Activated CD4-positive, alpha-beta T cell treated with anti-CD3 and anti-CD28 coated beads, Interleukin-2, Interleukin-6, amounts not matched to agents 100 ng/mL and 50 ng/mL, durations not matched to agents 16 hours and 8 hours (primary cell): ENCODE measurements at regions not wholly inside any gene's neighbourhood (a gene's known extent, or its start where the extent isn't known, plus 50 kb on each side); places are given as distances from the start of the nearest gene placed in this dataset.

ENCODE experiments used
- DNase-seq: peaks from one replicate; pipeline ENCODE4 v3.0.0-alpha.2; 2020

DNA sequence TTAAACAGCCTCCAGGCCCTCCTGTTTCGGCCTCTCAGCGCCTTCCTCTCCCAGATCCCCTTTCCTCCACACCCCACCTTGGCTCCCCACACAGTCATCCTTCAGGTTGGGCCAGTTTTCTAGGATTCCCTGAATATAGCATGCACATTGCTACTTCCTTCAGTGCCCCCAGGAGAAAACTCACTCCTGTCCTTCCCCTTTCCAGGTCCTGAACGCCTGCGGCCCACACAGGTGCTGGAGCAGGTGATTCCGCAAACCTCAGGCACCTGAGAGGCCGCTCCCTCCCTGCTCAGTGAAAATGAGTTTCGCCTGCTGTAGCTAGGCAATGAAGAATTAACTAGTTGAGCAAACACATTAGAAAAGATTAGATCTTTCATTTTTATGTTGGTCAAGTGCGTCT is 185.0 kb downstream of the MED10 start:
- no peak for DNase-seq

DNA sequence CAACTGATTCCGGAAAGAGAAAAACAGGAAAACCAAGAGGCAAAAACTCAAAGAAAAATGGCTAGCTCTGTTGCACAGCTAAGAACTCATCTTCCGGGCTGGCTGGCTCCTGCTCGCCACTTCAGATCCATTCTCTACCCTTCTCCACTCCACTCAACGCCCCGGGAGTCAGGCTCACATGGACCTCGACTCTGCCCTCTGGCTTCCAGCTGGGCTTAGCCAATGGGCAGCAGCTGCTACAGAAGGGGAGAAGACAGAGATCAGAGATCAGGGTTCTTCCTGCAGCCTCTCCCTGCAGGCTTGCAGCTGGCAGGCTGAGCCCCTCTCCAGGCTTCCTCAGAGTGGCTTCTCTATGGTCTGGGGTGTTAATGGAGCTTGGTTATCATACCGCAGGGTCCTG is 187.5 kb downstream of the MED10 start:
- DNase-seq, result no peak

DNA sequence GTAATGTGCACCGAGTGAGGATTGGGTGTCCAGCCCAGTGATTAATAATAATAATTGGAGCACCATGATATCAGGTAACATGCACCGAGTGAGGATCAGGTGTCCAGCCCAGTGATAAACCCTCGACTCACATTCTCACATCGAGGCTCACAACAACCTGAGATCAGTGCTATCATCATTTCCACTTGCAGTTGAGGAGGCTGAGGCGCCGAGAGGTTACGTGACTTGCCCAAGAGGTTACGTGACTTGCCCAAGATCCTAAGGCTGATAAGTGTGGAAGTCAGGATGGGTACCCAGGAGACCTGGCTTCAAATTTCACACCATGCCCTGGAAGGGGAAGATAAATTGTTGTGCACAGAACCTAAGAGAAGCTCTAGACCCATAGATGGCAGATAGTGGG is 189.4 kb downstream of the MED10 start:
- DNase-seq, result no peak

DNA sequence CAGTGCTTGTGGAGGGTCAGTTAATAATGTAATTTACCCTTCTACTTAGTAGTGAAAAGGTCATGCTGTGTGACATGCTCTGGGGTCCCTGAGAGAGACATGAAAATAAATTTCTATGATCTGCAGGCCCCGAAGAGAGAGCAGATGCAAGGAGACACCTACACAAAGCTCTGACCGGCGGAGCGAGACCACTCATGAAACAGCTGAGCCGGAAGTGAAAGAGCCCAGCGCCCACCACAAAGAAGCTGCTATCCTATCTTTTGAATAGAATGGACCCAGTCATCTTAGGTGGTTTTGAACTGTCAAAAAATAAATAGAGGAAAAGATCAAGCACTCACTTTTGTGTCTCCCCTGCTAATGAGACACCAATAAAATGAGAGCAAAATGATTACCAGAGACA is 190.0 kb downstream of the MED10 start:
- DNase-seq, result no peak

DNA sequence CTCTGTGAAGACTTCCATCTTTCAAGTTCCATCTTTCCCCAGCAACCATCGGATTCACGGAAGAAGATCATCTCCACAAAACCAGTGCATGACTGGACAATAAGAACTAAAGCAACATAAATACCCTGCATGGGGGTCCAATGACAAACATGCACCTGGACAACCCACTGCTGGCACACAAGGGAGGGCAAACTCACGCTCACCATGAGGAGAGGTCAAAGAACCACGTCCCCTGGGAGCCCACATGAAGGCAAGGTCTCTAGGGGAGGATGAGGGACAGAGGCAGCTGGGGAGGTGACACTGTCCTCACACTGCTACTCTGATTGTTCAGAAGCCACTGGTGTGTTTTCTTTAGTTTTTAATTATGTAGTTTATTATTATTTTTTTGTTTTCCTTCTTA is 190.8 kb downstream of the MED10 start:
- no peak for DNase-seq

DNA sequence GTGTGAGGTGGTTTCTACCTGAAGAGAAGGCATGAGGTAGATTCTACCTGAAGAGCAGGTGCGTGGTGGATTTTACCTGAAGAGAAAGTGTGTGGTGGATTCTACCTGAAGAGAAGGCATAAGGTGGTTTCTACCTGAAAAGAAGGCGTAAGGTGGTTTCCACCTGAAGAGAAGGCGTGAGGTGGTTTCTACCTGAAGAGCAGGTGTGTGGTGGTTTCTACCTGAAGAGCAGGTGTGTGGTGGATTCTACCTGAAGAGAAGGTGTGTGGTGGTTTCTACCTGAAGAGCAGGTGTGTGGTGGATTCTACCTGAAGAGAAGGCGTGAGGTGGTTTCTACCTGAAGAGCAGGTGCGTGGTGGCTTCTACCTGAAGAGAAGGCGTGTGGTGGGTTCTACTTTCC is 192.8 kb downstream of the MED10 start:
- no peak for DNase-seq

DNA sequence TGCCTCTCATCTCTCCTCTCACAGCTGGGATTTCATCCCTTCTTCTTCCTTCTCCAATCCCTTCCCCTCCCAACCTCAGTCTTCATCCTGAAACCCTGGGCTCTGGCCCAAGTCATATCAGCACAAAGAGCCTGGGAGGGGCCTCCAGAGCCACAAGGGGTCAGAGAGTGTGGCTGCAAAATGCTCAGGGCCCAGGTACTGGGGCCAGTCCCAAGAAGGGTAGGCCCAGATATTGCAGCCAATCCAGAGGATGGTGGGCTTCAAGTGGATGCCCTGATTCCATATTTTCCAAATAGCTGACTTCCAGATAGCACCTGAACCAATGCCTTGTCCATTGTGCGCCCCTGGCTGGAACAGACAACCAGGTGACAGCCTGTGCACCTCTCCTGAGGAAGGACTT is 193.9 kb downstream of the MED10 start:
- no peak for DNase-seq

DNA sequence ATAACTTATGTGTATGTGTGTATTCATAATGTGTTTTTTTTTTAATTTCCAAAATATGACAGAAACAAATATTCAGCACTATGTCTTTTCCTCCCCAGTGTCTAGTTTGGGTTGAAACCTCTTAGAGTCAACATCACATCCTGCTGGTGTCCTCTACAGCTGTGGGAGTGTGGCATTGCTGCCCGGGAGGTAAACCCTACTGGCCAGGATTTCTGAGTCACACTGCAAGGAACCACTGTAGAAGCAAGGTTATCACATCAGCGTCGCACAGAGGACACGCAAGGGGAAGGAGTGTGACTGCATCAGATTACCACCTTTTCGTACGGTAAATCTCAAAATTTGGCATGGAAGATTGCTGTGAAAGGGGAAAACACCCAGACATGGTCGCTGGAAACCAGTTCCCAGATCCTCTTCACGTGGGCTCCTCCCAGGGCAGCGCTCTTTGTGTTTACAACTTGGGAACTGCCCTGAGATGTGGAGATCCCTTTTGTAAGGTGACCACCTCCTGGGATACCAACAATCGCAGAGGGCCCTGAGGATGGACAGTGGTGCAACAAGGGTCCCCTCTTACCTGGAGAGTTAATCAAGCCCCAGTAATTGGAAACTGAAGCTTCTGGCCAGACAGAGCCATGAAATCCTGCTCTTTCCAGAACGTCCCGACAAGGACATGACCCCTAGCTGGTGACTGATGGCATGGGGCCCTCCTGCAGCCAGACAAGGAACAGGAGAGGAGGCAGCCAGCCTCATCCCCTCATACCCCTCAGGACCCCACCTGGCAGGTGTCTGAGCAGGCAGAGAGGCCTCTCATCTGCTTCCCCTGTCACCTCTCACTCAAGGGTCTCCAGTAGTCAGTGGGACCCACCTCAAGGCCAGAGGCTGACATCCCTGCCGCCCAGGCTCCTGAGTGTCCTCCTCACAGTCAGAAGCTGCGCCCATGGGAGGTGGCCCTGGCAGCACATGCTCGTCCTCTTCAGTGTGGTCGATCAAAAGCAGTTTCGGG is 194.7 kb downstream of the MED10 start:
- DNase-seq, result no peak

DNA sequence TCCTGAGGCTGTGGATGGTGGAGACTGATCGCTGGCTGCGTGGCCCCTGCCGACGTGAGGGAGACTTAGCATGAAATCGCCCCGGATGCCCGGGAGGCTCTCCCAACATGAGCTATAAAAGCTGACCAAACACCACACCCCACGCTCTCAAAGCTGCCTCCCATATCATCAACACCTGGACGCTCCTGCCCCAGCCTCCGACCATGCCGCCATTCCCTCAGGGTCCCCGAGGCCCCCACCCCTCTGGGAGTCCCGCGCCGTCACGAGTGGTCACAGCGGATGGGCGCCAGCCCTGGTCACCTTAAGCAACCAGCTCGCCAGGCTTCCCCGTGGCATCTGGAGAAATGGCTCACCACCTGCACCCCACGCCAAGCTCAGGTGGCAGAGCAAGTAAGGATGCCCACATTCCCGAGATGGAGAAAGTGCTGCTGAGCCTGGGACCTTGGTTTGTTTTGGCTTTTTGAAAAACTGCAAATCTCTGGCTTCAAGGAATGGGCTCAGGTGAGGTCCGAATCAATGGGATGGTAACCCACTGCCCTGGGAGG is 196.0 kb downstream of the MED10 start:
- no peak for DNase-seq

DNA sequence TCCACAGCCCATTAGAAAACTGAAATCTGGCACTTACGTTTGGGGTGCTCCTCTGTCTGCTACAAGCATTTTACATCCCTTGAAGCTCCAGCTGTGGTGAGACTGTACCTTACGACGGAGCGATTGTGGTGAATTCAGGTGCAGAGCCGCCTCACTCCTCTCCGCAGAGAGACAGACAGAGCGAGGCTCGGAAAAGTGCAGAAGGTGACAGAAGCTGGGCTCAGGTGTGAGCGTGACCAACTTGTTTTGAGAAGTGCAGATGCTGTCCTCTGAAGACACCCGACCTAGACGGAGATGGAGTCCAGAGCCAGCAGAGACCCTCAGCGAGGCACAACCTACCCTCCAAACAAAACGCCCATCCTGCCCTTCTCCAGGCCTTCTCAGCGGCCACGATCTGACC is 196.5 kb downstream of the MED10 start:
- no peak for DNase-seq

DNA sequence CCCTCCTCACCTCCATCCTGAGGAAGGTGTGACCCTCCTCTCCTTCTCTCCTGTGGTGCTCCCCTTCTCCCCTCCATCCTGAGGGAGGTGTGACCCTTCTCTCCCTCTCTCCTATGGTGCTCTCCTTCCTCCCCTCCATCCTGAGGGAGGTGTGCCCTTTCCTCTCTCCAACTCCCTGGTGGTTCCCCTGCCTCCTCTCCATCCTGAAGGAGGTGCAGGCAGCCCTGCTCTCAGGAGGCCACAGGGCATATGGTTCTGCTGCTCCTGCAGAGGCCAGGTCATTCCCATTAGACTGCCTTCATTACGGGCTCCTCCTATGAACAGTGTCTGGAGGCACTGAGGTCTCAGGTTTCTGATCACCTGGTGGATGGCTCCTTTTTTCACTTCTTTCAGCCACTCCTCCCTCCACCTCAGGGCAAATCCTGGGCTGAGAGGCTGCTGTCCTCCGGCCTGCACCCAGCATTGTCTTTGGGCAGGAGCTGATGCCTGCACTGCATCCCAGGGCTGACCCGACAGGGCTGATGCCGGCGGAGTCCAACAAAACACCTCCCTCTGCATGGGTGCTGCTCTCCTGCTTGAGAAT is 197.1 kb downstream of the MED10 start:
- DNase-seq, result no peak

DNA sequence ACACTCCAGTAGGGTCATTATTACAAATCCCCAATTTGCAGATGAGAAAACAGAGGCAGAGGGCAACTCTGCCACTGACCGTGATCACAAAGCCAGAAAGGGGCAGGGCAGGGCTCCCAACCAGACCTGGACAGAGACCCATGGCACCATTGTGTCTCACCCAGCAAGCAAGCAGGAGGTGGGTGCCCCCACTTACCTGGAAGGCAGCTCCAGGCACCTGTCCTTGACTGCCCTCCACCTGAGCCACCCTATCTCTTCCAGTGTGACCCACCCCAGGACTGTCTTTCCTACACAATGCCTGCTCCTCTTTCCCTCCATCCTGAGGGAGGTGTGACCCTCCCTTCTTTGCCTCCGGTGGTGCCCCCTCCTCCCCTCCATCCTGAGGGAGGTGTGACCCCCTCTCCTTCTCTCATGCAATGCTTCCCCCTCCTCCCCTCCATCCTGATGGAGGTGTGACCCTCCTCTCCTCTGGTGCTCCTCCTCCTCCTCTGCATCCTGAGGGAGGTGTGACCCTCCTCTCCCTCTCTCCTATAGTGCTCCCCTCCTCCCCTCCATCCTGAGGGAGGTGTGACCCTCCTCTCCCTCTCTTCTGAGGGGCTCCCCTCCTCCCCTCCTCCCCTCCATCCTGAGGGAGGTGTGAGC is 198.0 kb downstream of the MED10 start:
- no peak for DNase-seq

DNA sequence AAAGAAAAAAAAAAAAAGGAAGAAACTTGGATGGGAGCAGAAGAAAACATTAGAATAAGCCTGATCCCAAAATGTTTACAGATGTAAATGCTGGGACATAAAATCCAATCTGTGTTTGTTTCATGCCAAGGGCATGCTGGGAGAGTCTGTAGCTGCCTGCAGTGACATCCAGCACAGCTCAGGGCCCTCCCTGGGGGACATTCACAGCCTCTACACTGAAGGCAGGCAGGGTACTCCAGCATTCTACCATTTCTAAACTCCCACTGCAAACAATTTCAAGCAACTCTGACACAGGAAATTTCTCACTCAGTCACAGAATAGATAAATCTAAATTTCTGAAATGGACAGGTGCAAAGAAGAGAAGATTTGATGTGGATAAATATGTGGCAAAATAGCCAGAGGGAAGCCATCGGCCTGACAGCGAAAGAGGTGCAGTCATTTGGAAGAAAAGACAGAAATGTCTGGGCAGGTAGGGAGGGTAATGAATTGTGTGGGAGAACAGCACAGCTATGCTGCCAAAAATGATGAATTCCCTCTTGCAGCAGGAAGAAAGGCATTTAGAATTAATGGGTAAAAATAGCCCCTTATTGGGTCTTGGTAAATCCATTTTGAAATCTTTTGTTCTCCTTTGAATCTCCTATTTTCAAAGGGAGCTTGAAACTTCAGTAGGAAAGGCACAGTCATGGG is 199.4 kb downstream of the MED10 start:
- DNase-seq, result no peak

DNA sequence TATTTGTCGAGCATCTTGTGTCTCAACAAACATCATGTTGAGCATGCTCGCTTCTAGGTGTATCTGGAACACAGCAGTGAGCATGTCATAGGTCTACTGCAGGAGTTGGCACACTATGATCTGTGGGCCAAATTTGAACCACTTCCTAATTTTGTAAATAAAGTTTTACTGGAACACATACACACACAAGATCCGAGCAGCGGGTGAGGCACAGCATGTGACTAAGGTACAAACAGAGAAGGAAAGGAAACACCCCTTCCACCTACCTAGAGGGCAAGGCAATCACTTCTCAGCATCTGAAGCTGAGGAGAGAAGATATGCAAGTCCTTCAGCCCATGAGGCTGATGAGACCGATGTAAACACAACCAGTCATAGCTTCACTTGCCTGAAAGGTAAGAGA is 200.4 kb downstream of the MED10 start:
- no peak for DNase-seq

DNA sequence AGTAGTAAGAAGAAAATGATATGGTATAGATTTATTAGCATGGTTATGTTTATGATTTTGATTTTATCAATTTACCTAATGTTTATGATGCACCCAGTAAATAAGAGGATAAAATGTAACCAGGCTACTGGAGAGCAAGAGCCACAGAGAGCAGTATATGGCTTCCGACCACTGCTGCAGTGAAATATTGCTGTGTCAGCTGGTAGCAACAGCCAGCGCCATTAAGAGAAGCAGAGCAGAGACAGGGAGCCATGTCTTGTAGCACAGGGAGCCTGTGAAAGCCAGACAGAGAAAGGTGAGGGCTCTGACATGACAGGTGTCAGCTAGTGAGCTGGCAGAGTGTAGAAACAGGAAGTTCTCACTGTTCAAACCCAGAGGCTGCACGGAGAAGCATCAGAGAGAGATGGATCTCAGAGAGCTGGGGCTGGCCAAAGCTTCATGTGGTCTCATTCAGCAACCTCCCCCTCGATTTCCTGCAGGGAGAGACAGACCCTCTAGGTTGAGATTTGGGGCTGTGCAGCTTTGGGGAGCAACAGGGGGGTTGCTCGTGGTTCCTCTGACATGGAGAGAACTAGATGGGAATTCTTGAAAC is 202.1 kb downstream of the MED10 start:
- no peak for DNase-seq

DNA sequence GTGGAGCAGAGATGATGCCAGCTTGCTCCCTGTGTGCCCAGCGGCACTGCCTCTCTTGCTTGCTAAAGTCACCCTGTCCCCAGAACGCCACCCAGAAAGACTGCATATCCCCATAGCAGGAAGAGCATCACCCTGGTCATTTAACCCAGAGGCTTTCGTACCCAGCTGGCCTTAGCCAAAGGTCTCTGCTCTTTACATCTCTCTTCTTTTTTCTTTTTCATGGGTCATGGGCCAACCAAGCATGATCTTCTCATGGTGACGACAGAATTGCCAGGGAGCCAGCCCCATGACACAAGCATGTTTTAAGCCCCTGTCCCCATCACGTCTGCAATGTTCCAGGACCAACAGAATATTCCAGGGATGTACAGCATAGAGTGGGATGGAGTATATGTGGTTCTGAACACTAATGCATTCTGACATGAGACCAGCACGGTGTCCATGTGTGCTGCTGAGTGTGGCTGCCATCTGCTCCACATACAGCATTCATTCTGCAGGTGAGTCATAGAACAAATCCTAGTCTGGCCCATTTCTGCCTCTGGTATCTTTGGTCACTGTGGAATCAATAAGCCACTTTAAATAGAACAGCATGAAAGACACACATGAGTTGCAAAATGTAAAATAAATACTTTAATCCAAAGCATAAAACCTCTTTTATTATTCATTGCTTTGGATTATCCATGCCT is 203.0 kb downstream of the MED10 start:
- DNase-seq, result no peak

DNA sequence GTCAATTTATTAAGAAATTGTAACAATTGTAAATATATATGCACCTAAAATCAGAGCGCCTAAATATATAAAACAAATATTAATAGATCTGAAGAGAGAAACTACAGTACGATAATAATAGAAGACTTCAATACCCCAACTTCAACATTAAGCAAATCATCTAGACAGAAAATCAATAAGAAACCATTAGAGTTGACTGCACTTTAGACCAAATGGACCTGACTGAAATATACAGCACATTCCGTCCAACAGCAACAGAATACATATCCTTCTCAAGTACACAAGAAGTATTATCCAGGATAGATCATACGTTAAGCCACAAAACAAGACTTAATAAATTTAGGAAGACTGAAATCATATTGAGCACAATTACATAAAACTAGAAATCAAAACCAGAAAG is 208.7 kb downstream of the MED10 start:
- no peak for DNase-seq

DNA sequence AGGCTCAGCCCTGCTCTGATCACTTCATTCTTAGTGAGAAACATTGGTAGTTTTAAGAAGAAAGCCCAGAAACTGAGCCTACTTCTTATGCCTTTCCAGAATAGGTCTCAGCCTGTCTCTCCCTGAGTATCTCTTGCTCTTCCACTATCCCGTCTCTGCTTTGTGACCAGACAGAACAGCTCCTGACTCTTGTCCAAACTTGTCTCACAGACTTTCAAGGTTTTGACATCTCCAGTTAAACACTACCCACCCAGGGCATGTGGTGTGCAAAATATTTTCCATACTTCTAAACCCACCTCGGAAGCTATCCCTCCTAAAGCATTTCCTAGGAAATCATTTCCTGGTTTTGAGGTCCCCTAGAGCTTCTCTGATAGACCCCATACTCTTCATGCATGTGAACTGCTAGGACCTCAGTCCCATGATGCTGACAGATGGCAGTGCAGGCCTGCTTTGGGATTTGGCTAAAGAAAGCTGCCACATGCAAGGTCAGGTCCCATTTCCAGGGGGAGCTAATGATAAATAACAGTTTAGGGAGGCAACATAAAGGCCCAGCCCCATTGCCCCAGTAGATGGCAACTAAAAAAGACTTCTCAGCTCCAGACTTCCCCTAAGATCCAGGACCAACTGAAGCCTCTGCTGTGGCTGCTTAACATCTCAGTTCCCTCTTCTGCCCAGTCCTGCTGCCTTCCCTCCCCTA is 211.5 kb downstream of the MED10 start:
- no peak for DNase-seq

DNA sequence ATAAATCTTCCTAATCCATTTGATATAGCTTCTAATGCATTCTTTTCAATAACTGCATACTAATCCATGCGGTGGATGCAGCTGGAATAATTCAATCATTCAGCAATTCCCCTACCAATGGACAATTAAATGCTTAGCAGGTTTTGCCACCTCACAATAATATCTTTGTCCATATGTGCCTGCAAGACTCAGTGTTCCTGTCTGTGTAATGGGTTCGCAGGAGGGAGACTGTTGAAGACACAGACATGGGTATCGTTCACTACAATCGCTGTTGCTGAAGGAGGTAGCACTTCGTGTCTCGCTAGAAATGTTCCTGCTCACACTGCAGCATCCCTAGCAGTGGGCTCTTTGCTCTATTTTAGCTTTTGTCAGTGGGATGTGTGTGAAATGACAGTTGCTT is 214.4 kb downstream of the MED10 start:
- no peak for DNase-seq

DNA sequence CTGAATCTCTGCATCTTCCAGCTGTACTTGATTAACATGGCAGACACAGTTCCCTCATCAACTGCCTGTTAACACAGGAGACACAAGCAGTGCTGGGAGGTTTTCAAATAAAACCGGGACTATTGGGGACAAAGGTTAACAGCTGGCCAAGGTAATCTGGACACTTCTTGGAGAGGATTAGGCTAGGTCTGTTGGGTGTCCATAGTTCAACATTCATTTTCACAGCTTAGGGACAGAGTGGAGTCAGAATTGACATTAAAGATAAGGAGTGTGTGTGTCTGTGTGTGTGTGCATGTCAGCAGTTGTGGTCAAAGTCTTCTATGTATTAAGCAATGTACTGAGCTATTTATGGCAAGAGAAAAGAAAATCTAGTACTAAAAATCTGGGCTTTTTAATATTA is 216.2 kb downstream of the MED10 start:
- no peak for DNase-seq

DNA sequence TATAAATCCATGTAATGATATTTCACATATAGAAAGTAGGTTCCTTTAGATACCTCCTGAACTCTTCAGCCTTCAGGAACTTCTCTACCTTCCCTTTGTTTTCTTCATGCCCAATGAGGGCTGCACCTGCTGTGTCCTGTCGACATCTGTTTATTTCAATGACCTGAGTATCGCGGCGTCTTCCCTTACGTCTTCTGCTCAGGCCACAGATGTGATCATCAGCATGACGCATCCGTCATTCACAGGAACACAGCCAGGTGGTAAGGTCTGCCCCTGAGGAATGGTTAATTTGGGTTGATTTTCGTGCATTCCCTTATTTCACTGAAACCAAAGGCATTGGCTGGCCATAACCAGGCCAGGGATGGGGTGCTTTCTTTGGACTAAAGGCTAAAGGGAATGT is 217.1 kb downstream of the MED10 start:
- no peak for DNase-seq
